Kidney (tissue), 13 donors: ENCODE measurements at regions not wholly inside any gene's neighbourhood (a gene's known extent, or its start where the extent isn't known, plus 50 kb on each side); places are given as distances from the start of the nearest gene placed in this dataset.

Experiments used
- DNase-seq, 5 donors: peaks; one replicate each; pipeline ENCODE4 v3.0.0-alpha.2; 2013 to 2020
- FAIRE-seq: peaks from 2 replicates; lab custom pipeline; 2012; peaks lifted over from hg19 to GRCh38; lab: Jason Lieb, UNC
- H3K27ac ChIP-seq, 2 donors: one replicate each; pipeline ENCODE4 v1.7.0; 2013; ENCODE audit warnings: low read depth in 2 of 2, low read length in 2 of 2, inconsistent platforms in 1 of 2
- H3K27me3 ChIP-seq: one replicate; pipeline ENCODE4 v1.7.1; 2013; ENCODE audit warnings: low read length, inconsistent platforms; ENCODE audit not compliant: control insufficient read depth, insufficient read depth
- H3K36me3 ChIP-seq, 3 donors: one replicate each; pipeline versions ENCODE4 v1.7.0 to v1.7.1; 2013; ENCODE audit warnings: low read length in 3 of 3, control low read depth in 1 of 3, inconsistent platforms in 1 of 3; ENCODE audit not compliant: insufficient read depth in 3 of 3, control insufficient read depth in 2 of 3
- H3K4me1 ChIP-seq, 3 donors: one replicate each; pipeline versions ENCODE4 v1.7.0 to v1.7.1; 2013; ENCODE audit warnings: low read length in 3 of 3, inconsistent platforms in 1 of 3, low read depth in 1 of 3; ENCODE audit not compliant: control insufficient read depth in 2 of 3, insufficient read depth in 2 of 3
- H3K4me3 ChIP-seq, 3 donors: one replicate each; pipeline versions ENCODE4 v1.7.0 to v1.8.1; 2013; ENCODE audit warnings: low read length in 3 of 3, control low read depth in 1 of 3, inconsistent platforms in 1 of 3
- H3K9ac ChIP-seq, 3 donors: one replicate each; pipeline versions ENCODE4 v1.7.0 to v1.7.1; 2013; ENCODE audit warnings: low read length in 3 of 3, control low read depth in 1 of 3, inconsistent platforms in 1 of 3
- H3K9me3 ChIP-seq, 3 donors: one replicate each; pipeline versions ENCODE4 v1.7.0 to v1.7.1; 2013; ENCODE audit warnings: low read length in 3 of 3, control low read depth in 1 of 3, inconsistent platforms in 1 of 3; ENCODE audit not compliant: control insufficient read depth in 2 of 3, insufficient read depth in 1 of 3
- intact Hi-C: fragments of 100-400 bp; cut with DNase I; formaldehyde crosslinking; loops from one replicate; pipeline ENCODE4 v1.11.1; 2022
- TF ChIP-seq, protein P1 (sequence below): IDR thresholded peaks from 3 replicates; pipeline ENCODE4 v1.5.1; 2012; ENCODE audit warnings: mild to moderate bottlenecking, moderate library complexity, borderline replicate concordance; ENCODE audit not compliant: insufficient read depth; ENCODE audit errors: extremely low read depth
- donor health status: control.
- donor health status: control.
- donor health status: control.
- donor health status: control.
- donor health status: control.
- donor health status: DM: yes; HTN: yes; CAD: no.
- donor health status: Normal renal cell carcinoma (clear cell type).

DNA sequence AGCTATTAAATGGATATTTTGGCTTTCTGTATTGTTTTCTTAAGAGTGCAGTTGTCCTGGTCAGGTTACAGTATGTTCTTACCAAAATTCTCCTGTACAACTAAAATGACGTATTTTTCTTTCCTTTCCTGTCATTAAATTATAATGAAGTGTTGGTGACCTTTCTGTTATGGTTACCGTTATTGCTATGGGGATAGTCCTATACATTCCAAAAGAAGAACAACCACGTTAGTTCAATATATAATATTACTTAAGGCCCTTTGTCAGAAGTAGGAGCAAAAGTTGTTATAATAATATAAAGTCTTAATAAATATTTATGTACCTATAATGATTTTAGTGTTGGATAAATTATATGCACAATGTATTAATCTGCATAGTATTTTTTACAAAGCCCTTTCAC is 82.4 kb upstream of the NREP start:
- intact Hi-C loops: no loop called here
- Histone ChIP-seq H3K9ac (no peak overlapping the region), H3K9me3 (no peaks in the 10 kb centered on the region), H3K4me3 (no peak overlapping the region), H3K27me3 (no peaks in the 10 kb centered on the region), H3K36me3 (no peaks in the 10 kb centered on the region), H3K4me1 (no peaks in the 10 kb centered on the region), H3K27ac (no peak overlapping the region)
- no peak for FAIRE-seq
- DNase-seq: peak in 1 of 5 donors; percentile 7
- TF ChIP-seq, protein P1, sequence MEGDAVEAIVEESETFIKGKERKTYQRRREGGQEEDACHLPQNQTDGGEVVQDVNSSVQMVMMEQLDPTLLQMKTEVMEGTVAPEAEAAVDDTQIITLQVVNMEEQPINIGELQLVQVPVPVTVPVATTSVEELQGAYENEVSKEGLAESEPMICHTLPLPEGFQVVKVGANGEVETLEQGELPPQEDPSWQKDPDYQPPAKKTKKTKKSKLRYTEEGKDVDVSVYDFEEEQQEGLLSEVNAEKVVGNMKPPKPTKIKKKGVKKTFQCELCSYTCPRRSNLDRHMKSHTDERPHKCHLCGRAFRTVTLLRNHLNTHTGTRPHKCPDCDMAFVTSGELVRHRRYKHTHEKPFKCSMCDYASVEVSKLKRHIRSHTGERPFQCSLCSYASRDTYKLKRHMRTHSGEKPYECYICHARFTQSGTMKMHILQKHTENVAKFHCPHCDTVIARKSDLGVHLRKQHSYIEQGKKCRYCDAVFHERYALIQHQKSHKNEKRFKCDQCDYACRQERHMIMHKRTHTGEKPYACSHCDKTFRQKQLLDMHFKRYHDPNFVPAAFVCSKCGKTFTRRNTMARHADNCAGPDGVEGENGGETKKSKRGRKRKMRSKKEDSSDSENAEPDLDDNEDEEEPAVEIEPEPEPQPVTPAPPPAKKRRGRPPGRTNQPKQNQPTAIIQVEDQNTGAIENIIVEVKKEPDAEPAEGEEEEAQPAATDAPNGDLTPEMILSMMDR: no peak

GRCh38 chr5:111836426-111836825 is 79.4 kb upstream of the NREP start:
- Histone ChIP-seq H3K36me3 (no peaks in the 10 kb centered on the region), H3K9ac (no peak overlapping the region), H3K27ac (no peak overlapping the region), H3K4me1 (no peaks in the 10 kb centered on the region), H3K27me3 (no peaks in the 10 kb centered on the region), H3K4me3 (no peak overlapping the region), H3K9me3 (no peaks in the 10 kb centered on the region)
- DNase-seq: no peak
- no peak for FAIRE-seq
- TF ChIP-seq, protein P1: no peak
- intact Hi-C loops: no loop called here

GRCh38 chr5:111834926-111835599 is 78.1 kb upstream of the NREP start:
- Histone ChIP-seq H3K9ac (no peak overlapping the region), H3K4me1 (no peaks in the 10 kb centered on the region), H3K36me3 (no peaks in the 10 kb centered on the region), H3K27me3 (no peaks in the 10 kb centered on the region), H3K27ac (no peak overlapping the region), H3K4me3 (no peak overlapping the region), H3K9me3 (no peaks in the 10 kb centered on the region)
- intact Hi-C loops: no loop called here
- TF ChIP-seq, protein P1: no peak
- DNase-seq (no peak), FAIRE-seq (no peak)

GRCh38 chr5:111830333-111830732 is 73.3 kb upstream of the NREP start:
- Histone ChIP-seq H3K27ac (no peak overlapping the region), H3K27me3 (no peaks in the 10 kb centered on the region), H3K4me3 (no peak overlapping the region), H3K9me3 (no peaks in the 10 kb centered on the region), H3K4me1 (no peaks in the 10 kb centered on the region), H3K9ac (no peak overlapping the region), H3K36me3 (no peaks in the 10 kb centered on the region)
- intact Hi-C loops: no loop called here
- no peak for DNase-seq
- TF ChIP-seq, protein P1: no peak
- no peak for FAIRE-seq
